Thyroid gland (tissue), 4 donors: ENCODE measurements at regions not wholly inside any gene's neighbourhood (a gene's known extent, or its start where the extent isn't known, plus 50 kb on each side); places are given as distances from the start of the nearest gene placed in this dataset.

Experiments
- CTCF ChIP-seq, 6 experiments: fragments of 200-600 bp in 3 of 6; fragments of 450-650 bp in 3 of 6; sonication (generic) in 3 of 6; IDR thresholded peaks; one replicate each; pipeline ENCODE4 v1.5.1; 2016 to 2019; ENCODE audit warnings: antibody characterized with exemption in 6 of 6, mild to moderate bottlenecking in 2 of 6, inconsistent platforms in 1 of 6, moderate library complexity in 1 of 6
- POLR2A ChIP-seq, 2 donors: fragments of 450-650 bp; IDR thresholded peaks; one replicate each; pipeline ENCODE4 v1.6.1; 2017; ENCODE audit warnings: antibody characterized with exemption in 2 of 2, mild to moderate bottlenecking in 2 of 2, moderate library complexity in 1 of 2

- TF ChIP-seq POLR2A (IDR thresholded peaks at IDR 0.05), result no peak
- no peak for TF ChIP-seq CTCF (IDR thresholded peaks at IDR 0.05)
Measured at GRCh38 chr1:55333461-55333860, 118.3 kb upstream of the USP24 start.
